ENCODE measurements at regions not wholly inside any gene's neighbourhood (a gene's known extent, or its start where the extent isn't known, plus 50 kb on each side); places are given as distances from the start of the nearest gene placed in this dataset.

DNA sequence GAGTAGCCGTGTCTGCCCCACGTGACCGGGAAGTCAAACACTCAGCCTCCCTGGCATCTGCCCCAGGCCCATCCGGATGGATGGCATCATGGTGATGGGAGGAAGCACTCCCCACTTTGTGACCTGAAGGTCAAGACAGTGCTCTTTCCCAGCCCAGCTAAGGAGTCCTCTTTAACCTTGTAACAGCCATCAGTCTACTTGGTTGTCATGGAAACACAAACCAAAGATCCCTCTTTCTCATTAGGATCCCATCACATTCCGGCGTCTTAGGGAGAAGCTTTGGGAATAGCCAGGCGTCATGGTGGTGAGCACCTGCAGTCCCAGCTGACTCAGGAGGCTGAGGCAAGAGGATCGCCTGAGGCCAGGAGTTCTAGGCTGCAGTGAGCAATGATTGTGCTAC, 90.9 kb upstream of the FOXC1 start:
- Mint-ChIP-seq H3K4me3 (no peak overlapping the region), H3K27me3 (ENCODE audit: low read depth) (peaks cover 39% of the 10 kb centered on the region), H3K4me1 (no peaks in the 10 kb centered on the region), H3K36me3 (ENCODE audit: insufficient read depth in 1 of 3, low read depth in 3 of 3) (no peaks in the 10 kb centered on the region), H3K9me3 (peaks cover 0 to 4% of the 10 kb centered on the region in 2 experiments; a peak in 2 of 5 replicates), H3K27ac (no peak overlapping the region)
- H3T11ph ChIP-seq (ENCODE audit: low read length) = no peak overlapping the region
- no peak overlapping the region for H2BK12ac ChIP-seq (ENCODE audit: insufficient read length, low read depth, low read length)
- H4K5ac ChIP-seq (ENCODE audit: insufficient read length, low read depth, low read length) = no peak overlapping the region
- H3K23me2 ChIP-seq (ENCODE audit: insufficient read length, low read depth, low read length, poor library complexity, severe bottlenecking) = peaks cover 2% of the 10 kb centered on the region
- no peaks in the 10 kb centered on the region for H4K20me1 ChIP-seq (ENCODE audit: control insufficient read depth, insufficient read depth, insufficient read length)
- DNase-seq = no peak
- no CpG with 5 or more reads among the region's 8 CpGs for WGBS (ENCODE audit: extremely low coverage, insufficient read length, low lambda C conversion rate)
- no peak overlapping the region for H2AFZ ChIP-seq (ENCODE audit: low read length)
- H2BK15ac ChIP-seq (ENCODE audit: low read depth, low read length) = no peak overlapping the region
- H4K91ac ChIP-seq (ENCODE audit: insufficient read length, low read depth, low read length) = no peak overlapping the region
- H2BK120ac ChIP-seq (ENCODE audit: low read depth, low read length, poor library complexity, severe bottlenecking) = no peak overlapping the region
- H3K14ac ChIP-seq (ENCODE audit: insufficient read depth, low read length) = no peak overlapping the region
- no peak overlapping the region for H3K27ac ChIP-seq (ENCODE audit: insufficient read length, low read depth, low read length)
- TF ChIP-seq, protein P1, sequence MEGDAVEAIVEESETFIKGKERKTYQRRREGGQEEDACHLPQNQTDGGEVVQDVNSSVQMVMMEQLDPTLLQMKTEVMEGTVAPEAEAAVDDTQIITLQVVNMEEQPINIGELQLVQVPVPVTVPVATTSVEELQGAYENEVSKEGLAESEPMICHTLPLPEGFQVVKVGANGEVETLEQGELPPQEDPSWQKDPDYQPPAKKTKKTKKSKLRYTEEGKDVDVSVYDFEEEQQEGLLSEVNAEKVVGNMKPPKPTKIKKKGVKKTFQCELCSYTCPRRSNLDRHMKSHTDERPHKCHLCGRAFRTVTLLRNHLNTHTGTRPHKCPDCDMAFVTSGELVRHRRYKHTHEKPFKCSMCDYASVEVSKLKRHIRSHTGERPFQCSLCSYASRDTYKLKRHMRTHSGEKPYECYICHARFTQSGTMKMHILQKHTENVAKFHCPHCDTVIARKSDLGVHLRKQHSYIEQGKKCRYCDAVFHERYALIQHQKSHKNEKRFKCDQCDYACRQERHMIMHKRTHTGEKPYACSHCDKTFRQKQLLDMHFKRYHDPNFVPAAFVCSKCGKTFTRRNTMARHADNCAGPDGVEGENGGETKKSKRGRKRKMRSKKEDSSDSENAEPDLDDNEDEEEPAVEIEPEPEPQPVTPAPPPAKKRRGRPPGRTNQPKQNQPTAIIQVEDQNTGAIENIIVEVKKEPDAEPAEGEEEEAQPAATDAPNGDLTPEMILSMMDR (conservative IDR thresholded peaks at IDR 0.05) = no peak
- no peak overlapping the region for H2BK5ac ChIP-seq (ENCODE audit: insufficient read length, low read length)
- no peak overlapping the region for H4K8ac ChIP-seq (replicated peaks; ENCODE audit: insufficient read length, low read depth, low read length)
- no peak overlapping the region for H3K9ac ChIP-seq (ENCODE audit: extremely low read depth, insufficient read length, low read length)
- H3K4ac ChIP-seq (ENCODE audit: low read depth, low read length) = no peak overlapping the region
- no peaks in the 10 kb centered on the region for H3K79me2 ChIP-seq (ENCODE audit: insufficient read depth, low read length)
- H3K4me1 ChIP-seq (ENCODE audit: insufficient read depth, low read length) = no peaks in the 10 kb centered on the region
- H3K9me3 ChIP-seq (ENCODE audit: control insufficient read depth, low read depth, low read length) = no peaks in the 10 kb centered on the region
- no peaks in the 10 kb centered on the region for H3K79me1 ChIP-seq (ENCODE audit: insufficient read depth, low read depth, low read length, poor library complexity, severe bottlenecking)
- no peak overlapping the region for H2AK5ac ChIP-seq (ENCODE audit: insufficient read length, low read length)
- no peaks in the 10 kb centered on the region; the same call in 1 of the 2 replicates for H3K27me3 ChIP-seq (ENCODE audit: insufficient read depth, low read length)
- H2BK20ac ChIP-seq (ENCODE audit: low read depth, low read length, poor library complexity, severe bottlenecking) = no peak overlapping the region
- H3K18ac ChIP-seq (ENCODE audit: insufficient read length, low read depth, low read length) = no peak overlapping the region
- H3K23ac ChIP-seq (ENCODE audit: insufficient read length, low read depth, low read length) = no peak overlapping the region
- H3K56ac ChIP-seq (ENCODE audit: insufficient read length, low read depth, low read length) = no peak overlapping the region
- no peak overlapping the region for H3K4me2 ChIP-seq (ENCODE audit: insufficient read depth, insufficient read length, low read length)

Measured in H9 (cell line).